ENCODE measurements at regions not wholly inside any gene's neighbourhood (a gene's known extent, or its start where the extent isn't known, plus 50 kb on each side); places are given as distances from the start of the nearest gene placed in this dataset.

- TF ChIP-seq SUZ12 (IDR thresholded peaks at IDR 0.05) (no peak), L3MBTL2 (conservative IDR thresholded peaks at IDR 0.05) (no peak), TARDBP (IDR thresholded peaks at IDR 0.05) (no peak), PKNOX1 (IDR thresholded peaks at IDR 0.05) (no peak), FOXA1 (IDR thresholded peaks at IDR 0.05) (no peak), ARNT (IDR thresholded peaks at IDR 0.05) (no peak), BHLHE40 (IDR thresholded peaks at IDR 0.05; ENCODE audit: borderline replicate concordance) (no peak), HDGF (IDR thresholded peaks at IDR 0.05; ENCODE audit: borderline replicate concordance) (no peak), SP1 (IDR thresholded peaks at IDR 0.05) (no peak), FOXM1 (IDR thresholded peaks at IDR 0.05; ENCODE audit: borderline replicate concordance) (no peak), NFRKB (IDR thresholded peaks at IDR 0.05) (no peak), ZNF384 (IDR thresholded peaks at IDR 0.05) (no peak), LEF1 (IDR thresholded peaks at IDR 0.05; ENCODE audit: borderline replicate concordance) (no peak), ELF4 (IDR thresholded peaks at IDR 0.05) (no peak)
Observed at GRCh38 chr5:97458851-97459250, 275.8 kb upstream of the RIOK2 start.
